GM18951 (cell line): ENCODE measurements at regions not wholly inside any gene's neighbourhood (a gene's known extent, or its start where the extent isn't known, plus 50 kb on each side); places are given as distances from the start of the nearest gene placed in this dataset.
"Not testable (repeated sequence)": the region's sequence is repeated elsewhere in the genome, so short reads cannot be mapped to it uniquely, and the experiment has no call there.

Experiments used
- POLR2A ChIP-seq: IDR thresholded peaks from 4 replicates; pipeline ENCODE4 v1.6.1; 2011; ENCODE audit warnings: mild to moderate bottlenecking; ENCODE audit not compliant: insufficient read length, insufficient read depth; ENCODE audit errors: extremely low read depth
- in situ Hi-C: fragments of 300-500 bp; cut with MboI; formaldehyde crosslinking; loops from one replicate; pipeline ENCODE4 v1.12.0; 2022; ENCODE audit warnings: low sequenced_read_pairs, mixed read lengths, inconsistent platforms; ENCODE audit not compliant: unreplicated experiment

- in situ Hi-C loops: no loop called here
- TF ChIP-seq POLR2A: no peak
These were observed 405.6 kb downstream of the TNS1 start for GRCh38 chr2:217597145-217597544.

- in situ Hi-C loops: no loop called here
- no peak for TF ChIP-seq POLR2A
These were observed 409.1 kb downstream of the TNS1 start for GRCh38 chr2:217593732-217594131.

GRCh38 chr2:217588266-217588665 is 414.5 kb downstream of the TNS1 start:
- in situ Hi-C loops: no loop called here
- no peak for TF ChIP-seq POLR2A

GRCh38 chr2:217585362-217585761 is 417.4 kb downstream of the TNS1 start:
- in situ Hi-C loops: no loop called here
- no peak for TF ChIP-seq POLR2A

- in situ Hi-C loops: not testable (repeated sequence)
These were observed 422.4 kb downstream of the TNS1 start for GRCh38 chr2:217580407-217580806.

GRCh38 chr2:217573571-217573970 is 429.2 kb downstream of the TNS1 start:
- no peak for TF ChIP-seq POLR2A
- in situ Hi-C loops: no loop called here

- TF ChIP-seq POLR2A: no peak
- in situ Hi-C loops: no loop called here
These were observed 432.4 kb downstream of the TNS1 start for GRCh38 chr2:217570394-217570793.

- in situ Hi-C loops: no loop called here
- TF ChIP-seq POLR2A: no peak
These were observed 434.4 kb downstream of the TNS1 start for GRCh38 chr2:217568289-217568971.

GRCh38 chr2:217563565-217563964 is 439.2 kb downstream of the TNS1 start:
- TF ChIP-seq POLR2A: no peak

GRCh38 chr2:217562871-217563480 is 439.8 kb downstream of the TNS1 start:
- in situ Hi-C loops: no loop called here
- TF ChIP-seq POLR2A: no peak

More at GRCh38 chr2:217563565-217563964, 439.2 kb downstream of the TNS1 start:
- in situ Hi-C loops: no loop called here

- TF ChIP-seq POLR2A: no peak
These were observed 443.7 kb downstream of the TNS1 start for GRCh38 chr2:217559084-217559483.

GRCh38 chr2:217555081-217555876 is 447.5 kb downstream of the TNS1 start:
- in situ Hi-C loops: no loop called here
- no peak for TF ChIP-seq POLR2A

More at GRCh38 chr2:217559084-217559483, 443.7 kb downstream of the TNS1 start:
- in situ Hi-C loops: no loop called here

GRCh38 chr2:217553679-217554078 is 449.1 kb downstream of the TNS1 start:
- no peak for TF ChIP-seq POLR2A
- in situ Hi-C loops: no loop called here

GRCh38 chr2:217553202-217553601 is 449.6 kb downstream of the TNS1 start:
- in situ Hi-C loops: no loop called here
- TF ChIP-seq POLR2A: no peak
